ENCODE measurements at regions not wholly inside any gene's neighbourhood (a gene's known extent, or its start where the extent isn't known, plus 50 kb on each side); places are given as distances from the start of the nearest gene placed in this dataset.
"Not testable (repeated sequence)": the region's sequence is repeated elsewhere in the genome, so short reads cannot be mapped to it uniquely, and the experiment has no call there.

- peaks cover 0 to 3% of the 10 kb centered on the region in 2 donors for H3K4me1 Mint-ChIP-seq (ENCODE audit: low read depth in 2 of 2)
- DNase-seq (ENCODE audit: low spot score) (no peak), ATAC-seq (no peak)
- H3K4me3 Mint-ChIP-seq = no peak overlapping the region
- H3K27me3 Mint-ChIP-seq = peaks cover 0 to 43% of the 10 kb centered on the region in 2 donors
- H3K27ac Mint-ChIP-seq = no peak overlapping the region
- peaks cover 7% of the 10 kb centered on the region for H3K9me3 Mint-ChIP-seq
- peaks cover 25% of the 10 kb centered on the region for H3K36me3 Mint-ChIP-seq
Measured at GRCh38 chr2:190150413-190150812, 87.9 kb upstream of the MSTN start.

- peaks cover 0 to 3% of the 10 kb centered on the region in 2 donors for H3K4me1 Mint-ChIP-seq (ENCODE audit: low read depth in 2 of 2)
- no peak overlapping the region for H3K27ac Mint-ChIP-seq
- peaks cover 0 to 38% of the 10 kb centered on the region in 2 donors for H3K27me3 Mint-ChIP-seq
- no peak overlapping the region for H3K4me3 Mint-ChIP-seq
- peaks cover 7% of the 10 kb centered on the region for H3K9me3 Mint-ChIP-seq
- peaks cover 25% of the 10 kb centered on the region for H3K36me3 Mint-ChIP-seq
- ATAC-seq = no peak
- no peak for DNase-seq (ENCODE audit: low spot score)
Measured at GRCh38 chr2:190149908-190150307, 87.4 kb upstream of the MSTN start.

- Mint-ChIP-seq H3K4me3 (no peak overlapping the region), H3K4me1 (ENCODE audit: low read depth in 2 of 2) (peaks cover 0 to 3% of the 10 kb centered on the region in 2 donors), H3K36me3 (peaks cover 25% of the 10 kb centered on the region), H3K27me3 (peaks cover 0 to 30% of the 10 kb centered on the region in 2 donors), H3K27ac (no peak overlapping the region), H3K9me3 (peaks cover 7% of the 10 kb centered on the region)
- ATAC-seq (no peak), DNase-seq (ENCODE audit: low spot score) (no peak)
Measured at GRCh38 chr2:190149200-190149599, 86.7 kb upstream of the MSTN start.

GRCh38 chr2:190146109-190146508 lies 83.6 kb upstream of the MSTN start:
- ATAC-seq; DNase-seq (ENCODE audit: low spot score); H3K27ac Mint-ChIP-seq; H3K4me3 Mint-ChIP-seq; H3K4me1 Mint-ChIP-seq (ENCODE audit: low read depth in 2 of 2): not testable (repeated sequence)
- Mint-ChIP-seq H3K9me3 (peaks cover 10% of the 10 kb centered on the region), H3K27me3 (peaks cover 0 to 28% of the 10 kb centered on the region in 2 donors), H3K36me3 (peaks cover 28% of the 10 kb centered on the region)

- not testable (repeated sequence) for H3K27me3 Mint-ChIP-seq; DNase-seq (ENCODE audit: low spot score); H3K4me1 Mint-ChIP-seq (ENCODE audit: low read depth in 2 of 2); ATAC-seq; H3K27ac Mint-ChIP-seq; H3K9me3 Mint-ChIP-seq; H3K36me3 Mint-ChIP-seq; H3K4me3 Mint-ChIP-seq
Measured at GRCh38 chr2:190140474-190140873, 77.9 kb upstream of the MSTN start.

- Mint-ChIP-seq H3K9me3 (peaks cover 7% of the 10 kb centered on the region), H3K36me3 (peaks cover 7% of the 10 kb centered on the region), H3K4me1 (ENCODE audit: low read depth in 2 of 2) (no peaks in the 10 kb centered on the region), H3K4me3 (no peak overlapping the region), H3K27me3 (no peaks in the 10 kb centered on the region), H3K27ac (no peak overlapping the region)
- DNase-seq (ENCODE audit: low spot score) (no peak), ATAC-seq (no peak)
Measured at GRCh38 chr2:190139371-190139770, 76.8 kb upstream of the MSTN start.

- Mint-ChIP-seq H3K36me3 (peaks cover 7% of the 10 kb centered on the region), H3K4me3 (no peak overlapping the region), H3K9me3 (peaks cover 7% of the 10 kb centered on the region), H3K4me1 (ENCODE audit: low read depth in 2 of 2) (no peaks in the 10 kb centered on the region), H3K27me3 (no peaks in the 10 kb centered on the region), H3K27ac (no peak overlapping the region)
- no peak for DNase-seq (ENCODE audit: low spot score)
- peak in 1 of 2 donors; percentile 9 for ATAC-seq
Measured at GRCh38 chr2:190138032-190138431, 75.5 kb upstream of the MSTN start.

GRCh38 chr2:190137561-190137960 lies 75.0 kb upstream of the MSTN start:
- peaks cover 7% of the 10 kb centered on the region for H3K9me3 Mint-ChIP-seq
- ATAC-seq (no peak), DNase-seq (ENCODE audit: low spot score) (no peak)
- H3K4me3 Mint-ChIP-seq = no peak overlapping the region
- H3K4me1 Mint-ChIP-seq (ENCODE audit: low read depth in 2 of 2) = no peaks in the 10 kb centered on the region
- H3K36me3 Mint-ChIP-seq = peaks cover 7% of the 10 kb centered on the region
- no peak overlapping the region for H3K27ac Mint-ChIP-seq
- H3K27me3 Mint-ChIP-seq = no peaks in the 10 kb centered on the region

GRCh38 chr2:190136825-190137224 lies 74.3 kb upstream of the MSTN start:
- no peaks in the 10 kb centered on the region for H3K4me1 Mint-ChIP-seq (ENCODE audit: low read depth in 2 of 2)
- no peak overlapping the region for H3K4me3 Mint-ChIP-seq
- peaks cover 7% of the 10 kb centered on the region for H3K9me3 Mint-ChIP-seq
- peaks cover 7% of the 10 kb centered on the region for H3K36me3 Mint-ChIP-seq
- H3K27me3 Mint-ChIP-seq = no peaks in the 10 kb centered on the region
- no peak for ATAC-seq
- no peak for DNase-seq (ENCODE audit: low spot score)
- H3K27ac Mint-ChIP-seq = no peak overlapping the region

GRCh38 chr2:190136259-190136658 lies 73.7 kb upstream of the MSTN start:
- Mint-ChIP-seq H3K4me3 (no peak overlapping the region), H3K4me1 (ENCODE audit: low read depth in 2 of 2) (no peaks in the 10 kb centered on the region), H3K27me3 (no peaks in the 10 kb centered on the region), H3K27ac (no peak overlapping the region), H3K36me3 (peaks cover 6% of the 10 kb centered on the region), H3K9me3 (peaks cover 5% of the 10 kb centered on the region)
- ATAC-seq = no peak
- DNase-seq (ENCODE audit: low spot score) = no peak

GRCh38 chr2:190129421-190130199 lies 67.1 kb upstream of the MSTN start:
- Mint-ChIP-seq H3K36me3 (no peaks in the 10 kb centered on the region), H3K27ac (no peak overlapping the region), H3K4me1 (ENCODE audit: low read depth in 2 of 2) (no peaks in the 10 kb centered on the region), H3K4me3 (no peak overlapping the region), H3K27me3 (peaks cover 0 to 2% of the 10 kb centered on the region in 2 donors), H3K9me3 (no peaks in the 10 kb centered on the region)
- DNase-seq (ENCODE audit: low spot score) (no peak), ATAC-seq (no peak)

- H3K9me3 Mint-ChIP-seq = no peaks in the 10 kb centered on the region
- H3K36me3 Mint-ChIP-seq = no peaks in the 10 kb centered on the region
- ATAC-seq (no peak), DNase-seq (ENCODE audit: low spot score) (no peak)
- no peak overlapping the region for H3K4me3 Mint-ChIP-seq
- no peak overlapping the region for H3K27ac Mint-ChIP-seq
- no peaks in the 10 kb centered on the region for H3K4me1 Mint-ChIP-seq (ENCODE audit: low read depth in 2 of 2)
- peaks cover 0 to 2% of the 10 kb centered on the region in 2 donors for H3K27me3 Mint-ChIP-seq
Measured at GRCh38 chr2:190127651-190128050, 65.1 kb upstream of the MSTN start.

GRCh38 chr2:190126798-190127197 lies 64.3 kb upstream of the MSTN start:
- ATAC-seq (no peak), DNase-seq (ENCODE audit: low spot score) (no peak)
- Mint-ChIP-seq H3K27ac (no peak overlapping the region), H3K4me1 (ENCODE audit: low read depth in 2 of 2) (peaks cover 0 to 2% of the 10 kb centered on the region in 2 donors), H3K4me3 (no peak overlapping the region), H3K27me3 (peaks cover 0 to 2% of the 10 kb centered on the region in 2 donors), H3K36me3 (no peaks in the 10 kb centered on the region), H3K9me3 (no peaks in the 10 kb centered on the region)

- Mint-ChIP-seq H3K27me3 (peaks cover 0 to 2% of the 10 kb centered on the region in 2 donors), H3K4me3 (no peak overlapping the region), H3K27ac (no peak overlapping the region), H3K9me3 (no peaks in the 10 kb centered on the region), H3K4me1 (ENCODE audit: low read depth in 2 of 2) (peaks cover 0 to 9% of the 10 kb centered on the region in 2 donors), H3K36me3 (no peaks in the 10 kb centered on the region)
- no peak for DNase-seq (ENCODE audit: low spot score)
- ATAC-seq = no peak
Measured at GRCh38 chr2:190123956-190124355, 61.4 kb upstream of the MSTN start.

- H3K9me3 Mint-ChIP-seq = no peaks in the 10 kb centered on the region
- H3K4me1 Mint-ChIP-seq (ENCODE audit: low read depth in 2 of 2) = peaks cover 0 to 9% of the 10 kb centered on the region in 2 donors
- no peaks in the 10 kb centered on the region for H3K27me3 Mint-ChIP-seq
- H3K36me3 Mint-ChIP-seq = no peaks in the 10 kb centered on the region
- H3K27ac Mint-ChIP-seq = no peak overlapping the region
- ATAC-seq (no peak), DNase-seq (ENCODE audit: low spot score) (no peak)
- H3K4me3 Mint-ChIP-seq = no peak overlapping the region
Measured at GRCh38 chr2:190121971-190122370, 59.4 kb upstream of the MSTN start.
